ENCODE measurements at regions not wholly inside any gene's neighbourhood (a gene's known extent, or its start where the extent isn't known, plus 50 kb on each side); places are given as distances from the start of the nearest gene placed in this dataset.

DNA sequence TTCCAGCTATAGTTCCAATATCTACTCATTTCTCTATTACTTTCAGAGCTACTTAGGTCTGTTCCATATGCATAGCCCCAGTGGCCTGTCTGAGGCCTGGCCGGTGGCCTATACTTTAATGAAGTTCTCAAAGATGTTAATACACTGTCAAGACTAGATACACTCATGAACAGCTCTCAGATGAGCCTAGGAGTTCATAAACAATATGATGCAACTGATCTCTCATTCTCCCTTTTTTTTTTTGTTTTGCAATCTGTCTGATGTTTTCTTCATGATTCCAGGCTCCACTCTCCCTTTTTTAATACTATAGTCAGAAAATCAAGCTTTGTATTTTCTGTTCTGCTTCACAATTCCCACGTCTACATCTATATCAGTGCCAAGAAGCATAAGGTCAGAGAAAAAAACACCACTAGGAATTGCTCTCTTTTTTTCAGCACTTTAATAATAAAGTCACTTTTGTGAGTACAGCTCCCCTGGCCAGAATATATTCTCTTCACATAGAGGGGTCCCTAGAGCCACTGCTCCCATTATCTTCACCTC lies 321.0 kb downstream of the C7orf25 start:
- TF ChIP-seq, protein P1, sequence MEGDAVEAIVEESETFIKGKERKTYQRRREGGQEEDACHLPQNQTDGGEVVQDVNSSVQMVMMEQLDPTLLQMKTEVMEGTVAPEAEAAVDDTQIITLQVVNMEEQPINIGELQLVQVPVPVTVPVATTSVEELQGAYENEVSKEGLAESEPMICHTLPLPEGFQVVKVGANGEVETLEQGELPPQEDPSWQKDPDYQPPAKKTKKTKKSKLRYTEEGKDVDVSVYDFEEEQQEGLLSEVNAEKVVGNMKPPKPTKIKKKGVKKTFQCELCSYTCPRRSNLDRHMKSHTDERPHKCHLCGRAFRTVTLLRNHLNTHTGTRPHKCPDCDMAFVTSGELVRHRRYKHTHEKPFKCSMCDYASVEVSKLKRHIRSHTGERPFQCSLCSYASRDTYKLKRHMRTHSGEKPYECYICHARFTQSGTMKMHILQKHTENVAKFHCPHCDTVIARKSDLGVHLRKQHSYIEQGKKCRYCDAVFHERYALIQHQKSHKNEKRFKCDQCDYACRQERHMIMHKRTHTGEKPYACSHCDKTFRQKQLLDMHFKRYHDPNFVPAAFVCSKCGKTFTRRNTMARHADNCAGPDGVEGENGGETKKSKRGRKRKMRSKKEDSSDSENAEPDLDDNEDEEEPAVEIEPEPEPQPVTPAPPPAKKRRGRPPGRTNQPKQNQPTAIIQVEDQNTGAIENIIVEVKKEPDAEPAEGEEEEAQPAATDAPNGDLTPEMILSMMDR (IDR thresholded peaks at IDR 0.05; ENCODE audit: control extremely low read depth in 1 of 3, insufficient read depth in 1 of 3, low read depth in 1 of 3, low read length in 3 of 3), result no peak
- no peak for TF ChIP-seq POLR2AphosphoS5 (IDR thresholded peaks at IDR 0.05; ENCODE audit: low read depth, low read length)

Measured in H1 (cell line).